HG02571 (cell line): ENCODE measurements at regions not wholly inside any gene's neighbourhood (a gene's known extent, or its start where the extent isn't known, plus 50 kb on each side); places are given as distances from the start of the nearest gene placed in this dataset.

ENCODE experiments used
- ATAC-seq: cut with Tn5 transposase; IDR thresholded peaks from one replicate; pipeline ENCODE4 v1.9.1; 2021; ENCODE audit warnings: mild to moderate bottlenecking, moderate library complexity; ENCODE audit not compliant: unreplicated experiment

GRCh38 chr16:88282564-88283395, 100.0 kb upstream of the ZNF469 start:
- no peak for ATAC-seq

GRCh38 chr16:88283596-88283995, 99.2 kb upstream of the ZNF469 start:
- no peak for ATAC-seq

DNA sequence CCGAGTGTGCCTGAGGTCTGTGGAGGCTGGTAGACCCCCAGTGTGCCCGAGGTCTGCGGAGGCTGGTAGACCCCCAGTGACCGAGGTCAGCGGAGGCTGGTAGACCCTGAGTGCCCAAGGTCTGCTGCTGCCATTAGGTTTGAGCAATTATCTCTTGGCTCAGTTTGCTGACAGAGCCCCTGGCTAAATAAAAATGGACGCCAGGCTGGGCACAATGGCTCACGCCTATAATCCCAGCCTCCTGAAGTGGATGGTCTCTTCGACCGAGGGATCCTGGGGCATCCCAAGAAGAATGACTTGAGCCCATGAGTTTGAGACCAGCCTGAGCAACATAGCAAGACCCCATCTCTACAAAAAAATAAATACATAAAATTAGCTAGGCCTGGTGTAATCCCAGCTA, 98.7 kb upstream of the ZNF469 start:
- ATAC-seq = no peak

DNA sequence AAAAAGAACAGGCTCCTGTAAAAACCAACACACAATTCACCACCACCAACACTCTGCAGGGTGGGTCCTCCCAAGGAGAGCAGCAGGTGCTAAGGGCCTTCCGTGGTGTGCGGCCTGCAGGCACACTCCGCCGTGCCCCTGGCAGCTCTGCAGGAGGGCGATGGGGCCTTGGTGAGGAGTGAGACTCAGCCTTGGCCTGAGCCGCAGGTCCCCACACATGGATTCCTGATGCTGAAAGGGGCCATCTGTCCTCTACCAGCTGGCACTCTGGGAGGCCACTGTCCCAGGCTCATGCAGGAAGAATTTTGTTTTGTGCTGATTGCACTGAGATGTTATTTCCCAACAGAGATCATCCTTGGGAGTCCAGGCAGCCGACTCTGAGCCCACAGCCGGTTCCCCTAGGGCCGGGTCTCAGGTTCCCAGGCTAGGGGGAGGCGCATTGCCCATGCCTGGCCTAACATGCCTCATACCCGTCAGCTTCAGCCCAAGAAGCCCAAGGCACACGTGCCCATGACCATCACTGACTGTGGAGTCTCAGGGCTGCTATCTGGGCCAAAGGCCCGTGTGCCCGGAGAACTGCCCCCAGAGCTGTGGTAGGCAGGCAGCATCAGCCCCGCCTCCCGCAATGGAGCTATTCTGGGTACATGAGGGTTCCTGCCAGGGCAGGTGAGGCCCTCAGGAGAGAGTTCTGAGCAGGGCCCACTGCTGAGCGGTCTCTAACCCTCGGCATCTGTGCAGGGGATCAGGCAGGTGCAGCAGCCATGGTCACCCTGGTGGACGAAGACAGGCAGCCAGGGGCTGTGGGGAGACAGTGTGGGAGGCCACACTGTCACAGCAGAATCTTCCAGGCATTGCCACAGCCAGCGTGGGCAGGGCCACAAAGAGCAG, 97.9 kb upstream of the ZNF469 start:
- no peak for ATAC-seq

DNA sequence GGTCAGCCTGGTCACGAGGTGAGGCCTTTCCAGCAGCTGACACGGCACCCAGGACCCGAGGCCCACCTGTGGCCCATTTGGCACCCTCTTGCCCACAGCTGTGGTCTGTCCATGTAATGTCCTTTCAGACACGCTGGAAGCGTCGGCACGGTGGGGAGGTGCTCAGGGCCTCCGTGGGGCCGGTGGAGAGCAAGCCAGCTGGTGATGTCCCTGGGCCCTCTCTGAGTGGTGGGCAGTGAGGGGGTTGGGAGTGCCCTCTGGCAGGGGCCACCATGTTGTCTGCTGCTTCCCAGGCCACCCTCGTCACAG, 97.3 kb upstream of the ZNF469 start:
- ATAC-seq = no peak

DNA sequence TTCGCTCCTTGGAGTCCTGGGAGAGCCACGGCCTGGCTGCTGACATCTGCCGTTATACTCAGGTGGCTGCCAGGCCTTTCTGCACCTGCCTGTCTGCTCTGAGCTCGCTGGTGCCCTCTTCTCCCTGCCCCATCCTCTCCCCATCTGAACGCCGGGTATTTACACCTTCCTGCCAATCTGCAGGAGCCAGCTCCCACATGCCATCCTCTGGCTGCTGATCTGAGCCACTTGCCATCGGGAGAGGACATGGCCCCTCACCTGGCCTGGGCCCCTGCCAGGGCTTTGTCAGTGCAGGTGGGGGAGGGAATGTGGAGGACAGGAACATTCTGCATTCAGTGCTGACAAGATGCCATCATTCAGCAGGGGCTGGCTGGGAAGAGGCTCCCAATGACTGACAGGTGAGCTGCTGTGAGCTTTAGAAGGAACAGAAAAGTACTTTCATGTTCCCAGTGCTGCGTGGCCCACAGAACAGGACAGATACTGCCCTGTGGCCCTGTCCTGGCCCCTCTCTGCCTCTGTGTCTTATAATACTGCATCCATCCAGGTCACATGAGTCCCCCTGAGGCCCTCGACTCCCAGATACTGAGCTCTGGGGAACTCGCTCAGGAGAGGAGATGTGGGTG, 96.3 kb upstream of the ZNF469 start:
- ATAC-seq = no peak

DNA sequence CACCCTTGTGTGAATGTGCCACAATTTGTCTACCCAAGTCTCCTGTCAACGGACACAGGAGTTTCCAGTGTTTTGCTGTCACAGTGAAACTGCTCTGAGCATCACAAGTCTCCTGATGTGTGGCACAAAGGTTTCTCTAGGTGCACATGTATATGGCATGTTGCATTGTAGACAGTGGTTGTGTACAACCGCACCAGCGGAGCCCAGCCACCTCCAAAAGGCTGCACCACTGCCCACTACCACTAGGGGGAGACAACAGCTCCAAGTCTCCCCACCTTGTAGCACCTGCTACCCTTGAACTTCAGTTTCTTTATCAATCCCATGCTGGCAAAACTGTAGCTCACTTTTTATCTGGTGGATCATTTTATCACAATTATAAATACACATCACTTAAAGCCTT, 95.5 kb upstream of the ZNF469 start:
- no peak for ATAC-seq

DNA sequence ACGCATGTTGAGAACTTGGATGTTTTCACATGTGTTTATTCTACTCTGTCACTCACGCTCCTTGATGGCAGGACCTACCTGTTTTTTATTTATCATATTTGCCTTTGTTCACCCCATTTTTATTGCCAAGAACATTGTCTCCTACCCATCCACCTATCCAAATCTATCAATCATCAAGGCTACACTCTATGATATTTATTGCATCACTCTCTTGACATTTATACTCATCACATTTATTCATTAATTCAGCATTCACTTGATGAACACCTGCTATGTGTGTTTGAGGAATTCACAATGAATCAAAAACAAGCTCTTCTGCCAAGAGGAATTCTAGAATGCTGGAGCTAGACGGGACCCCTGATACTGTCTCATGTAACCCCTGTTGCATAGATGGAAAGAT, 94.5 kb upstream of the ZNF469 start:
- ATAC-seq = no peak

- ATAC-seq = no peak
These were observed 93.8 kb upstream of the ZNF469 start for GRCh38 chr16:88289001-88289400.

DNA sequence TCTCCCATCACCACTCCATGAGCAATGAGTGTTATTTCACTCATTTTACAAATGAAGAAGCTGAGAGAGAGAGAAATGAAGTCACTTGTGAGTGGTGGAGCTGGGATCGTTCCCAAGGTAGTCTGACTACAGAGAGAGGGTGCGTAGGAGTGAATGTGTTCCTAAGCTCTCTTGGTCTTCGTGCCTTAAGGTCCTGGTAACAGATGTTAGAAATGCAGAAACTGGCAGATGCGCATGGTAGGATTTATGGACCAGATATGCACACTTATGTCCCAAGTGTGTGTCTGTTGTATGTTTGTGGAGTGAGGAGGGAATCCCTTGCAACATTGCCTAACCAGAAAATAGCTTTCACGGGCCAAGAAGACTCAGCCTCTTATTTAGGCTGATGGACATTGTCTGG, 93.2 kb upstream of the ZNF469 start:
- ATAC-seq = no peak

GRCh38 chr16:88289968-88290401, 92.8 kb upstream of the ZNF469 start:
- no peak for ATAC-seq

GRCh38 chr16:88290850-88291830, 91.6 kb upstream of the ZNF469 start:
- no peak for ATAC-seq

- ATAC-seq = no peak
These were observed 90.5 kb upstream of the ZNF469 start for GRCh38 chr16:88292007-88292970.

DNA sequence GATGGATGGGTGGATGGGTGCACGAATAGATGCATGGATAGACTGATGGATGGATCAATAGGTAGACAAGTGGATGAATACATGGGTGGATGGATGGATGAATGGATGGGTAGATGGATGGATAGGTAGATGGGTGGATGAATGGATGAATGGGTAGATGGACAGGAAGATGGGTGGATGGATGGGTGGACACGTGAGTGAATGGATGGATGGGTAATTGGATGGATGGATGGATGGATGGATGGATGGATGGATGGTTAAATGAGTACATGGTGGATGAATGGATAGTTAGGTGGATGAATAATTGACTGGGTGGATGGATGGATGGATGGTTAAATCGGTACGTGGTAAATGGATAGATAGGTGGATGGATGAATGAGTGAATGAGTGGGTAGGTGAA, 89.7 kb upstream of the ZNF469 start:
- ATAC-seq = no peak

GRCh38 chr16:88295671-88296436, 86.9 kb upstream of the ZNF469 start:
- no peak for ATAC-seq

GRCh38 chr16:88296437-88297177, 86.2 kb upstream of the ZNF469 start:
- no peak for ATAC-seq

GRCh38 chr16:88297178-88297720, 85.5 kb upstream of the ZNF469 start:
- no peak for ATAC-seq
